ENCODE measurements at regions not wholly inside any gene's neighbourhood (a gene's known extent, or its start where the extent isn't known, plus 50 kb on each side); places are given as distances from the start of the nearest gene placed in this dataset.
A peak's percentile ranks its signal among the peaks of the same experiment; 100 is the strongest.

GRCh38 chr5:158270996-158271554 is 412.1 kb upstream of the CLINT1 start:
- Histone ChIP-seq H4K20me1 (ENCODE audit: control insufficient read depth, extremely low read depth, insufficient read depth, low read length) (no peaks in the 10 kb centered on the region), H3K36me3 (ENCODE audit: control insufficient read depth, insufficient read depth, low read length) (no peaks in the 10 kb centered on the region), H3K4me3 (replicated peaks in 1 of 4; ENCODE audit: control extremely low read depth in 1 of 4, insufficient read depth in 1 of 4, low read depth in 3 of 4, low read length in 4 of 4) (no peak overlapping the region), H3K9me3 (ENCODE audit: control insufficient read depth, insufficient read depth, low read depth, low read length) (no peaks in the 10 kb centered on the region), H3K27ac (ENCODE audit: insufficient read depth, low read length) (no peak overlapping the region), H3K4me1 (ENCODE audit: control insufficient read depth, extremely low read depth, insufficient read depth, low read length) (no peaks in the 10 kb centered on the region), H3K4me2 (ENCODE audit: extremely low read depth, insufficient read depth, low read length) (no peak overlapping the region), H3K9ac (ENCODE audit: insufficient read depth, low read length) (no peak overlapping the region), H2AFZ (ENCODE audit: low read length) (no peak overlapping the region), H3K79me2 (ENCODE audit: control insufficient read depth, insufficient read depth, low read length) (no peaks in the 10 kb centered on the region), H3K27me3 (ENCODE audit: control insufficient read depth, insufficient read depth, low read length) (no peaks in the 10 kb centered on the region)
- TF ChIP-seq CTCF (conservative IDR thresholded peaks at IDR 0.05 in 1 of 2, IDR thresholded peaks at IDR 0.05 in 1 of 2; ENCODE audit: low read depth in 1 of 2, low read length in 2 of 2), result no peak
- TF ChIP-seq EZH2 (IDR thresholded peaks at IDR 0.05; ENCODE audit: low read length, missing control alignments), result no peak
- peak in 1 of 2 donors; percentile 1 for DNase-seq (ENCODE audit: low read depth in 2 of 2)

- no peaks in the 10 kb centered on the region for H3K79me2 ChIP-seq (ENCODE audit: control insufficient read depth, insufficient read depth, low read length)
- no peak overlapping the region for H3K4me3 ChIP-seq (replicated peaks in 1 of 4; ENCODE audit: control extremely low read depth in 1 of 4, insufficient read depth in 1 of 4, low read depth in 3 of 4, low read length in 4 of 4)
- H3K27ac ChIP-seq (ENCODE audit: insufficient read depth, low read length), result no peak overlapping the region
- no peaks in the 10 kb centered on the region for H3K4me1 ChIP-seq (ENCODE audit: control insufficient read depth, extremely low read depth, insufficient read depth, low read length)
- H2AFZ ChIP-seq (ENCODE audit: low read length), result no peak overlapping the region
- no peaks in the 10 kb centered on the region for H3K9me3 ChIP-seq (ENCODE audit: control insufficient read depth, insufficient read depth, low read depth, low read length)
- no peak overlapping the region for H3K4me2 ChIP-seq (ENCODE audit: extremely low read depth, insufficient read depth, low read length)
- no peak overlapping the region for H3K9ac ChIP-seq (ENCODE audit: insufficient read depth, low read length)
- DNase-seq (ENCODE audit: low read depth in 2 of 2), result no peak
- H3K36me3 ChIP-seq (ENCODE audit: control insufficient read depth, insufficient read depth, low read length), result no peaks in the 10 kb centered on the region
- no peaks in the 10 kb centered on the region for H3K27me3 ChIP-seq (ENCODE audit: control insufficient read depth, insufficient read depth, low read length)
- TF ChIP-seq CTCF (conservative IDR thresholded peaks at IDR 0.05 in 1 of 2, IDR thresholded peaks at IDR 0.05 in 1 of 2; ENCODE audit: low read depth in 1 of 2, low read length in 2 of 2) (no peak), EZH2 (IDR thresholded peaks at IDR 0.05; ENCODE audit: low read length, missing control alignments) (no peak)
- H4K20me1 ChIP-seq (ENCODE audit: control insufficient read depth, extremely low read depth, insufficient read depth, low read length), result no peaks in the 10 kb centered on the region
These were observed 409.3 kb upstream of the CLINT1 start for GRCh38 chr5:158268286-158268685.

- no peak overlapping the region for H3K4me2 ChIP-seq (ENCODE audit: extremely low read depth, insufficient read depth, low read length)
- no peak overlapping the region for H3K9ac ChIP-seq (ENCODE audit: insufficient read depth, low read length)
- no peaks in the 10 kb centered on the region for H3K4me1 ChIP-seq (ENCODE audit: control insufficient read depth, extremely low read depth, insufficient read depth, low read length)
- H3K4me3 ChIP-seq (replicated peaks in 1 of 4; ENCODE audit: control extremely low read depth in 1 of 4, insufficient read depth in 1 of 4, low read depth in 3 of 4, low read length in 4 of 4), result no peak overlapping the region
- TF ChIP-seq EZH2 (IDR thresholded peaks at IDR 0.05; ENCODE audit: low read length, missing control alignments) (no peak), CTCF (conservative IDR thresholded peaks at IDR 0.05 in 1 of 2, IDR thresholded peaks at IDR 0.05 in 1 of 2; ENCODE audit: low read depth in 1 of 2, low read length in 2 of 2) (no peak)
- no peak overlapping the region for H3K27ac ChIP-seq (ENCODE audit: insufficient read depth, low read length)
- no peak overlapping the region for H2AFZ ChIP-seq (ENCODE audit: low read length)
- H3K27me3 ChIP-seq (ENCODE audit: control insufficient read depth, insufficient read depth, low read length), result no peaks in the 10 kb centered on the region
- H3K79me2 ChIP-seq (ENCODE audit: control insufficient read depth, insufficient read depth, low read length), result no peaks in the 10 kb centered on the region
- H3K36me3 ChIP-seq (ENCODE audit: control insufficient read depth, insufficient read depth, low read length), result no peaks in the 10 kb centered on the region
- DNase-seq (ENCODE audit: low read depth in 2 of 2), result no peak
- no peaks in the 10 kb centered on the region for H3K9me3 ChIP-seq (ENCODE audit: control insufficient read depth, insufficient read depth, low read depth, low read length)
- no peaks in the 10 kb centered on the region for H4K20me1 ChIP-seq (ENCODE audit: control insufficient read depth, extremely low read depth, insufficient read depth, low read length)
These were observed 408.3 kb upstream of the CLINT1 start for GRCh38 chr5:158267228-158267627.
